ENCODE measurements at regions not wholly inside any gene's neighbourhood (a gene's known extent, or its start where the extent isn't known, plus 50 kb on each side); places are given as distances from the start of the nearest gene placed in this dataset.

DNA sequence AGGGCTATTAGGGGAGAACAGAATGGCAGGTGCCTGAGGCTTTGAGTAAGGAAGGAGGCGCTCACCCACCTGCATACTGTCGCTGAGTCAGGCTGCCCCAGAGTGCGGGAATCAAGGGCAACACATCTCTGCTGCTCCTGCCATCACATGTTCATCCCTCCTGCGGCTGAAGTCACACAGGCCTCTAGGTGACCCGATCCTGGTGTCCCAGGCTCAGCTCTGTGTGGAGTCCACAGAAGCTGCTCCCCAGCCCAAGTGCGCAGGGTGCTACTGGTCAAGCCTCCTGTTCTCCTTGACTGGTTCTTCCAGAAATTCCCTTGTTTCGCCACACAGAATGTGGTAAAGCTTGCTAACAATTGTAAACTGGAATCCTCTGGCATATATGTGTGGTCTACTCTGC, 96.9 kb upstream of the IL6 start:
- Mint-ChIP-seq H3K4me1 (peaks cover 2% of the 10 kb centered on the region), H3K9me3 (peaks cover 3% of the 10 kb centered on the region), H3K27me3 (peaks cover 60% of the 10 kb centered on the region), H3K36me3 (peaks cover 5% of the 10 kb centered on the region), H3K27ac (no peak overlapping the region), H3K4me3 (no peak overlapping the region)
- DNase-seq (no peak), ATAC-seq (ENCODE audit: low read depth) (no peak)
- POLR2A ChIA-PET: no interaction called here

GRCh38 chr7:22629056-22629455, 97.9 kb upstream of the IL6 start:
- peaks cover 59% of the 10 kb centered on the region for H3K27me3 Mint-ChIP-seq
- POLR2A ChIA-PET: no interaction called here

GRCh38 chr7:22628112-22628511, 98.9 kb upstream of the IL6 start:
- H3K9me3 Mint-ChIP-seq: peaks cover 1% of the 10 kb centered on the region
- POLR2A ChIA-PET: no interaction called here
- DNase-seq (no peak), ATAC-seq (ENCODE audit: low read depth) (no peak)
- H3K27me3 Mint-ChIP-seq: peaks cover 53% of the 10 kb centered on the region
- H3K27ac Mint-ChIP-seq: no peak overlapping the region
- H3K4me1 Mint-ChIP-seq: peaks cover 2% of the 10 kb centered on the region
- no peak overlapping the region for H3K4me3 Mint-ChIP-seq
- H3K36me3 Mint-ChIP-seq: peaks cover 2% of the 10 kb centered on the region

More at GRCh38 chr7:22629056-22629455, 97.9 kb upstream of the IL6 start:
- H3K36me3 Mint-ChIP-seq: peaks cover 2% of the 10 kb centered on the region
- H3K9me3 Mint-ChIP-seq: peaks cover 1% of the 10 kb centered on the region
- H3K4me1 Mint-ChIP-seq: peaks cover 2% of the 10 kb centered on the region
- H3K4me3 Mint-ChIP-seq: no peak overlapping the region
- ATAC-seq (ENCODE audit: low read depth): no peak
- DNase-seq: no peak
- no peak overlapping the region for H3K27ac Mint-ChIP-seq

- no peak for DNase-seq
- no peak overlapping the region for H3K27ac Mint-ChIP-seq
- no peak overlapping the region for H3K4me3 Mint-ChIP-seq
- no peaks in the 10 kb centered on the region for H3K4me1 Mint-ChIP-seq
- no peak for ATAC-seq (ENCODE audit: low read depth)
- no peaks in the 10 kb centered on the region for H3K36me3 Mint-ChIP-seq
- peaks cover 43% of the 10 kb centered on the region for H3K27me3 Mint-ChIP-seq
- no peaks in the 10 kb centered on the region for H3K9me3 Mint-ChIP-seq
- POLR2A ChIA-PET: no interaction called here
These were observed 99.9 kb upstream of the IL6 start for GRCh38 chr7:22627136-22627535.

DNA sequence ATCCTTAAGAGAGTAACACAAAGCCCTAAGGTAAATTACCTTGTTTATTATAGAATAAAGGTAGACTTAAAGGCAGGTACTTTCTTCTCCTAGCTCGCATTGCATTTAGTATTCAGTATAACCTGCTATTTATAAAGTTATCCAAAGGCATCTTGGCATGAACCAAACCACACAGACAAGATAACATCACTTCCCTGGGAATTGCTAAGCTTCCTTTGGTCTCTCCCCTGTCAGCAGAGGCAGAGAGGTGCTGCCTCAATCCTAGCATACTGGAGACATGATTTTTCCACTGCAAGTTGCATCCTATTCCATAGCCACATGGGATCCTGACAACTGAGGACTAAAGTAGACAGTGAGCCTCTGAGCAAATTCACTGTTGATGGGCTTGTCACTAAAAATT, 101.7 kb upstream of the IL6 start:
- Mint-ChIP-seq H3K36me3 (no peaks in the 10 kb centered on the region), H3K9me3 (peaks cover under 1% of the 10 kb centered on the region), H3K4me1 (no peaks in the 10 kb centered on the region), H3K27me3 (peaks cover 40% of the 10 kb centered on the region), H3K27ac (no peak overlapping the region), H3K4me3 (no peak overlapping the region)
- DNase-seq (no peak), ATAC-seq (ENCODE audit: low read depth) (no peak)
- POLR2A ChIA-PET: no interaction called here

GRCh38 chr7:22624781-22625180, 102.2 kb upstream of the IL6 start:
- Mint-ChIP-seq H3K9me3 (peaks cover 1% of the 10 kb centered on the region), H3K27ac (no peak overlapping the region), H3K4me3 (no peak overlapping the region), H3K27me3 (peaks cover 43% of the 10 kb centered on the region), H3K4me1 (no peaks in the 10 kb centered on the region), H3K36me3 (no peaks in the 10 kb centered on the region)
- ATAC-seq (ENCODE audit: low read depth) (no peak), DNase-seq (no peak)
- POLR2A ChIA-PET: no interaction called here

DNA sequence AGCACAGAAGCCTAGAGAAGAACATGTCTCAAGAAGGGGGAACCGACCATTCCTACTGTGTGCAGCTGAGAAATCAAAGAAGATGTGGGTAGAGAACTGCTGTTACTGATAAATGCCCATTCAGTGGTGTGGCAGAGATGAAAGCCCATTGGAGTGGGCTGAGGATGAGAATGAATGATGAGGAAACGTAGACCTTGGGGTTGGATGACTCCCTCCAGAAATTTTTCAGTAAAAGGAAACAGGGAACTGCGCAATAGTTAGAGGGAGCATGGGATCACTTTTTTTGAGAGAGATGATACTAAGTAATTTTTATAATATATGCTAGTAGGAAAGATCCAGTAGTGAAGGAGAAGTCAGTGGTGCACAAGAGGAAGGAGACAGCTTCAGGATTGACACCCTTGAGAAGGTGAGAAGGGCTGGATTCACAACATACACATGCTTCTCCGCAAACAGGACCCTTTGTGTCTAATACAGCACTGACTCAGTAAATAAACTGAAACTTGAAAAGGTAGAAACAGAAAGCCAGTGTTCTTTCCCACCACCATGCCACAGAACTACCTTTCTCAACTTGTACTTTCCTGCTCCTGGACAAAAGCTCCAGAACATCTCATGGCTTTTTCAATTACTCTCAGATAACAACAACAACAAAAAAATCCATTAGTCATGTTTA, 104.7 kb upstream of the IL6 start:
- peaks cover 4% of the 10 kb centered on the region for H3K36me3 Mint-ChIP-seq
- POLR2A ChIA-PET: no interaction called here
- H3K4me1 Mint-ChIP-seq: no peaks in the 10 kb centered on the region
- H3K9me3 Mint-ChIP-seq: peaks cover 8% of the 10 kb centered on the region
- H3K4me3 Mint-ChIP-seq: no peak overlapping the region
- H3K27ac Mint-ChIP-seq: no peak overlapping the region
- DNase-seq (no peak), ATAC-seq (ENCODE audit: low read depth) (no peak)
- H3K27me3 Mint-ChIP-seq: peaks cover 43% of the 10 kb centered on the region

DNA sequence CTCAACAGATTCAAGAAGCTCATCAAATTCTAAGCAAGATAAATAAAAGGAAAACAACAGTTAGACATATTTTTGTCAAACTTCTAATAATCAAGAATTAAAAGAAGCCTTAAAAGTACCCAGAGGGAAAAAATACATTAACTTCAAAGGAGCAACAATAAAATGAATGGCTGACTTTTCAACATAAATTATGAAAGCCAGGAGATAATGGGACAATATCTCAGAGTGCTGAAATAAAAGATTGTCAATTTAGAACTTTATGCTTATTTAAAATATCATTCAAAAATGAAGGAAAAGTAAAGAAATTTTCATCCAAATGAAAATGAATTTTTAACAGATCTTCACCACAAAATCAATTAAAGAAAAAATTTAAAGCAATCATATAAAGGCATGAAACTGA, 108.5 kb upstream of the IL6 start:
- peaks cover 4% of the 10 kb centered on the region for H3K4me1 Mint-ChIP-seq
- H3K27ac Mint-ChIP-seq: no peak overlapping the region
- peaks cover 8% of the 10 kb centered on the region for H3K36me3 Mint-ChIP-seq
- POLR2A ChIA-PET: no interaction called here
- no peak for DNase-seq
- H3K4me3 Mint-ChIP-seq: no peak overlapping the region
- no peak for ATAC-seq (ENCODE audit: low read depth)
- H3K9me3 Mint-ChIP-seq: peaks cover 19% of the 10 kb centered on the region
- H3K27me3 Mint-ChIP-seq: peaks cover 40% of the 10 kb centered on the region

DNA sequence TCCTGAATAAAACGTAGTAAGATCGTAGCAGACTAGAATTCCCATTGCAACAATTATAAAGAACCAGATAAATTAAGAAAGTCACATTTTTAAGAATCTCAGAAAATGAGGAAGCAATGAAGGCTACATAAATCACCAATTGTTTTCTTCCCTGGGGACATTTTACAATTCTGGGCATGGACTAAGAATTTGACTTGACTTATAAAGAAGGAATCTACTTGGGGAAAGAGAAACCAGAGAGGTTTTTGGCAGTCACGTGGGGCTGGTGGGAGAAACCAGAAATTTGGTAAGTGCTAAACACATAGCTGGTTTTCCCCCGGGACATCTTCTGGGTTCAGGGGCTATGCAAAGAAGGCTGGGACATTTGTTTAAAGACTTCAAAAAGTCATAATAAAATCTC, 109.8 kb upstream of the IL6 start:
- H3K27ac Mint-ChIP-seq: no peak overlapping the region
- H3K27me3 Mint-ChIP-seq: peaks cover 48% of the 10 kb centered on the region
- peaks cover 4% of the 10 kb centered on the region for H3K4me1 Mint-ChIP-seq
- POLR2A ChIA-PET: no interaction called here
- H3K36me3 Mint-ChIP-seq: peaks cover 8% of the 10 kb centered on the region
- H3K4me3 Mint-ChIP-seq: no peak overlapping the region
- no peak for DNase-seq
- peaks cover 19% of the 10 kb centered on the region for H3K9me3 Mint-ChIP-seq
- no peak for ATAC-seq (ENCODE audit: low read depth)

DNA sequence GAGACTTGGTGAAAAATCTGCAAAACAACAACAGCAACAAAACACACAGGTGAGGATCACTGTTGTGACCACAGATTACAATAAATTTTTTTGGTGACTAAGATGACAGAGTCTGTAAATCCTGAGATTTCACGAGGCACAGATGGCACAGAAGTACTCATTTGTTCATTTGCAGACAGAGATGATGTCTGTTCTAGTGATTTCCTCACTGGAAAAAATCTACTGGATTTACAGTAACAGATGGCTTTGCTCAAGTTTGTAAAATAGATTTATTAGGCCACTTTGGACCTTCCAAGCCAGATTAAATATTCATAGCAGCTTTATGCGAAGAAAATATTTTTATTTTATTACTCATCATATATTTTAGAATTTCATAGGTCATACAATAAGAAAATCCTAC, 113.5 kb upstream of the IL6 start:
- DNase-seq: no peak
- peaks cover 46% of the 10 kb centered on the region for H3K27me3 Mint-ChIP-seq
- ATAC-seq (ENCODE audit: low read depth): no peak
- H3K4me3 Mint-ChIP-seq: no peak overlapping the region
- no peak overlapping the region for H3K27ac Mint-ChIP-seq
- H3K9me3 Mint-ChIP-seq: peaks cover 17% of the 10 kb centered on the region
- POLR2A ChIA-PET: no interaction called here
- peaks cover 8% of the 10 kb centered on the region for H3K36me3 Mint-ChIP-seq
- H3K4me1 Mint-ChIP-seq: peaks cover 4% of the 10 kb centered on the region

GRCh38 chr7:22612776-22613175, 112.8 kb upstream of the STEAP1B start:
- Mint-ChIP-seq H3K9me3 (peaks cover 13% of the 10 kb centered on the region), H3K36me3 (peaks cover 4% of the 10 kb centered on the region), H3K4me1 (peaks cover 4% of the 10 kb centered on the region), H3K4me3 (no peak overlapping the region), H3K27ac (no peak overlapping the region), H3K27me3 (peaks cover 42% of the 10 kb centered on the region)
- ATAC-seq (ENCODE audit: low read depth) (no peak), DNase-seq (no peak)
- POLR2A ChIA-PET: no interaction called here

- H3K4me1 Mint-ChIP-seq: peaks cover 4% of the 10 kb centered on the region
- H3K9me3 Mint-ChIP-seq: peaks cover 6% of the 10 kb centered on the region
- ATAC-seq (ENCODE audit: low read depth): no peak
- no peak overlapping the region for H3K27ac Mint-ChIP-seq
- H3K27me3 Mint-ChIP-seq: peaks cover 39% of the 10 kb centered on the region
- no peak overlapping the region for H3K4me3 Mint-ChIP-seq
- POLR2A ChIA-PET: no interaction called here
- DNase-seq: no peak
- H3K36me3 Mint-ChIP-seq: peaks cover 2% of the 10 kb centered on the region
These were observed 111.7 kb upstream of the STEAP1B start for GRCh38 chr7:22611758-22612079.

DNA sequence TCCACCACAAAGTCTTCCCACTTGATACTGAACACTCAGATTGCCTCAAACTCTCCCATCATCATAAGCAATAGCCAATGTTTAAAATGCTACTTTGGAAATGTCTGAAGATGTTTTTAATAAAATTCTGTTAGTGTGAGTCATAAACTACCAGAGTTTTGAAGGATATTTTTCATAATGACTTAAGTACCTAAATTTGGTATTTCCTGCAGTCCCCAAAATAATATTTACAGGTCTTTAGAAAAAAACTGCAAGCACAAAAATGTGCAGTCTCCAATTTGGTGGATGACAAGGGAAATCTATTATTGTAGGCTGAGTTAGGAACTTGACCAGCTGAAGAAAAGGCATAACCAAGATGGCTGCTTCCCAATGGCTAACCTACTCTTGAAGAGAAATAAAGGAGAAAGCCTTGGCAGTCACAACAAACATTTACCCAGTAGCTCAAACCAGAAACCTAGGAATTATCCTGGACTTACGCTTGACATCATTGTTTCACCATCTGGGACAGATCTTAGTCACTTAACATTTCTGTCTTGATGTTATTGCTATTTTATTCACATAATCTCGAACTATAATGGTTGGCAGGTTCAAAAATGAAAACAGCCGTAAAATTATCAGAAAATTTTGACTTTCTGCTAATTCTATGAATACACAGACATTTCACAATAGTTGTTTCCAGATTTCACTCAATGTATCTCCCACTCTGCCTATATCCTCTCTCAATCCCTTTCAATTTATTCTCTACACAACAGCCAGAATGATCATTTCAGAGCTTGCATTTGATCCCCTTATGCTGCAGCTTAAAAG, 111.2 kb upstream of the STEAP1B start:
- Mint-ChIP-seq H3K4me1 (peaks cover 4% of the 10 kb centered on the region), H3K4me3 (no peak overlapping the region), H3K27ac (no peak overlapping the region), H3K9me3 (peaks cover 5% of the 10 kb centered on the region), H3K36me3 (peaks cover 2% of the 10 kb centered on the region), H3K27me3 (peaks cover 40% of the 10 kb centered on the region)
- DNase-seq (no peak), ATAC-seq (ENCODE audit: low read depth) (no peak)
- POLR2A ChIA-PET: no interaction called here

- Mint-ChIP-seq H3K36me3 (peaks cover 2% of the 10 kb centered on the region), H3K9me3 (peaks cover 3% of the 10 kb centered on the region), H3K27me3 (peaks cover 40% of the 10 kb centered on the region), H3K4me3 (no peak overlapping the region), H3K27ac (no peak overlapping the region), H3K4me1 (peaks cover 4% of the 10 kb centered on the region)
- ATAC-seq (ENCODE audit: low read depth) (no peak), DNase-seq (no peak)
- POLR2A ChIA-PET: no interaction called here
These were observed 110.3 kb upstream of the STEAP1B start for GRCh38 chr7:22610263-22610662.
